ENCODE measurements at regions not wholly inside any gene's neighbourhood (a gene's known extent, or its start where the extent isn't known, plus 50 kb on each side); places are given as distances from the start of the nearest gene placed in this dataset.

GRCh38 chr4:117664706-117665444 is 369.4 kb upstream of the NDST3 start:
- no peak overlapping the region for H2AFZ ChIP-seq (ENCODE audit: low read length)
- DNase-seq (ENCODE audit: low spot score), result no peak

GRCh38 chr4:117676153-117676552 is 358.1 kb upstream of the NDST3 start:
- Histone ChIP-seq H3K36me3 (ENCODE audit: insufficient read depth, low read length) (no peaks in the 10 kb centered on the region), H3K4me2 (ENCODE audit: low read length) (no peak overlapping the region), H3K79me2 (ENCODE audit: insufficient read depth, low read depth, low read length) (no peaks in the 10 kb centered on the region), H3K27ac (ENCODE audit: low read depth, low read length, poor library complexity, severe bottlenecking) (no peak overlapping the region), H3K9me2 (ENCODE audit: insufficient read depth, low read length) (no peaks in the 10 kb centered on the region), H2AFZ (ENCODE audit: low read length) (no peak overlapping the region), H3K9me3 (ENCODE audit: low read length) (no peaks in the 10 kb centered on the region), H3K4me3 (ENCODE audit: low read depth, low read length, poor library complexity, severe bottlenecking) (no peak overlapping the region), H3K4me1 (ENCODE audit: insufficient read depth, low read length, poor library complexity, severe bottlenecking) (no peaks in the 10 kb centered on the region), H4K20me1 (ENCODE audit: insufficient read depth, low read length) (no peaks in the 10 kb centered on the region)
- no peak for DNase-seq (ENCODE audit: low spot score)
- no peak for TF ChIP-seq CTCF (conservative IDR thresholded peaks at IDR 0.05; ENCODE audit: low read length)
- TF ChIP-seq EZH2phosphoT487 (IDR thresholded peaks at IDR 0.05; ENCODE audit: borderline replicate concordance, low read depth, low read length), result no peak
- ChIA-PET POLR2A (interaction anchor here (0.6 kb wide), 1 partner anchor 23 kb away, joined by 3 read pairs; no protein-coding TSS in a partner anchor), CTCF (ENCODE audit: unreplicated experiment) (no interaction called here)
- no TSS peak for BruUV-seq (replicated peaks)
- intact Hi-C loops (cut with micrococcal nuclease; ENCODE audit: unreplicated experiment), result no loop called here

More at GRCh38 chr4:117664706-117665444, 369.4 kb upstream of the NDST3 start:
- intact Hi-C loops (cut with micrococcal nuclease; ENCODE audit: unreplicated experiment), result no loop called here
- Histone ChIP-seq H3K9me2 (ENCODE audit: insufficient read depth, low read length) (no peaks in the 10 kb centered on the region), H3K9me3 (ENCODE audit: low read length) (no peaks in the 10 kb centered on the region), H3K36me3 (ENCODE audit: insufficient read depth, low read length) (no peaks in the 10 kb centered on the region), H4K20me1 (ENCODE audit: insufficient read depth, low read length) (no peaks in the 10 kb centered on the region), H3K4me1 (ENCODE audit: insufficient read depth, low read length, poor library complexity, severe bottlenecking) (no peaks in the 10 kb centered on the region), H3K4me2 (ENCODE audit: low read length) (no peak overlapping the region), H3K4me3 (ENCODE audit: low read depth, low read length, poor library complexity, severe bottlenecking) (no peak overlapping the region), H3K27ac (ENCODE audit: low read depth, low read length, poor library complexity, severe bottlenecking) (no peak overlapping the region), H3K79me2 (ENCODE audit: insufficient read depth, low read depth, low read length) (no peaks in the 10 kb centered on the region)
- TF ChIP-seq CTCF (conservative IDR thresholded peaks at IDR 0.05; ENCODE audit: low read length) (no peak), EZH2phosphoT487 (IDR thresholded peaks at IDR 0.05; ENCODE audit: borderline replicate concordance, low read depth, low read length) (no peak)
- ChIA-PET CTCF (ENCODE audit: unreplicated experiment) (no interaction called here), POLR2A (no interaction called here)
- no TSS peak for BruUV-seq (replicated peaks)

GRCh38 chr4:117678861-117679260 is 355.4 kb upstream of the NDST3 start:
- no peaks in the 10 kb centered on the region for H3K36me3 ChIP-seq (ENCODE audit: insufficient read depth, low read length)
- BruUV-seq (replicated peaks), result no TSS peak
- no peaks in the 10 kb centered on the region for H3K4me1 ChIP-seq (ENCODE audit: insufficient read depth, low read length, poor library complexity, severe bottlenecking)
- H4K20me1 ChIP-seq (ENCODE audit: insufficient read depth, low read length), result no peaks in the 10 kb centered on the region
- no peaks in the 10 kb centered on the region for H3K9me3 ChIP-seq (ENCODE audit: low read length)
- H3K4me3 ChIP-seq (ENCODE audit: low read depth, low read length, poor library complexity, severe bottlenecking), result no peak overlapping the region
- no peak overlapping the region for H2AFZ ChIP-seq (ENCODE audit: low read length)
- no peaks in the 10 kb centered on the region for H3K79me2 ChIP-seq (ENCODE audit: insufficient read depth, low read depth, low read length)
- no peak for TF ChIP-seq CTCF (conservative IDR thresholded peaks at IDR 0.05; ENCODE audit: low read length)
- TF ChIP-seq EZH2phosphoT487 (IDR thresholded peaks at IDR 0.05; ENCODE audit: borderline replicate concordance, low read depth, low read length), result no peak
- CTCF ChIA-PET (ENCODE audit: unreplicated experiment), result no interaction called here
- H3K9me2 ChIP-seq (ENCODE audit: insufficient read depth, low read length), result no peaks in the 10 kb centered on the region
- DNase-seq (ENCODE audit: low spot score), result no peak
- H3K27ac ChIP-seq (ENCODE audit: low read depth, low read length, poor library complexity, severe bottlenecking), result no peak overlapping the region
- POLR2A ChIA-PET, result no interaction called here
- intact Hi-C loops (cut with micrococcal nuclease; ENCODE audit: unreplicated experiment), result no loop called here
- no peak overlapping the region for H3K4me2 ChIP-seq (ENCODE audit: low read length)
